T-cell (primary cell): ENCODE measurements at regions not wholly inside any gene's neighbourhood (a gene's known extent, or its start where the extent isn't known, plus 50 kb on each side); places are given as distances from the start of the nearest gene placed in this dataset.

Experiments
- ATAC-seq, 4 experiments: fragments of 200-7000 bp in 3 of 4; fragments of 150-1000 bp in 1 of 4; cut with Tn5 transposase; replicated peaks in 1 of 4; 1 replicate in 3 of 4; 2 replicates in 1 of 4; pipeline ENCODE4 v1.10.0; 2021; ENCODE audit warnings: moderate library complexity in 3 of 4, mild to moderate bottlenecking in 2 of 4, moderate number of reproducible peaks in 1 of 4
- CTCF ChIA-PET, 2 donors: fragments of 300-600 bp; sonication (Branson Sonifier 250); formaldehyde crosslinking; loops; one replicate each; lab custom pipeline; 2022; ENCODE audit warnings: antibody characterized with exemption in 2 of 2; lab: Charles Lee
- POLR2A ChIA-PET, 2 donors: fragments of 300-600 bp; sonication (Branson Sonifier 250); formaldehyde crosslinking; loops; one replicate each; lab custom pipeline; 2022; ENCODE audit warnings: antibody characterized with exemption in 2 of 2; lab: Charles Lee
- DNase-seq, 35 experiments: peaks; one replicate each; pipeline versions ENCODE4 v3.0.0 to v3.0.0-alpha.2; 2013 to 2023
- H3K27ac ChIP-seq: one replicate; pipeline ENCODE4 v1.5.1; 2013; ENCODE audit warnings: low read length
- H3K27me3 ChIP-seq, 2 experiments: replicated peaks in 1 of 2; 1 replicate in 1 of 2; 2 replicates in 1 of 2; pipeline versions ENCODE4 v1.6.1 to v1.7.0; 2013; ENCODE audit warnings: low read length in 1 of 2, mixed read lengths in 1 of 2; ENCODE audit not compliant: control insufficient read depth in 2 of 2, insufficient read depth in 2 of 2; ENCODE audit errors: extremely low read depth in 1 of 2
- H3K36me3 ChIP-seq, 2 donors: 1 replicate in 1 of 2; 2 replicates in 1 of 2; pipeline versions ENCODE4 v1.6.1 to v1.7.0; 2013; ENCODE audit warnings: low read length in 1 of 2; ENCODE audit not compliant: control insufficient read depth in 2 of 2, insufficient read depth in 1 of 2; ENCODE audit errors: extremely low read depth in 1 of 2
- H3K4me1 ChIP-seq, 2 experiments: 1 replicate in 1 of 2; 2 replicates in 1 of 2; pipeline versions ENCODE4 v1.6.1 to v1.7.0; 2013; ENCODE audit warnings: low read length in 2 of 2, mixed read lengths in 1 of 2; ENCODE audit not compliant: insufficient read depth in 2 of 2, control insufficient read depth in 1 of 2; ENCODE audit errors: extremely low read depth in 1 of 2
- H3K4me3 ChIP-seq, 2 donors: 1 replicate in 1 of 2; 2 replicates in 1 of 2; pipeline versions ENCODE4 v1.5.1 to v1.7.0; 2013; ENCODE audit warnings: mild to moderate bottlenecking in 2 of 2, low read length in 1 of 2, moderate library complexity in 1 of 2; ENCODE audit not compliant: control insufficient read depth in 1 of 2; ENCODE audit errors: extremely low read depth in 1 of 2
- H3K9me3 ChIP-seq: 2 replicates; pipeline ENCODE4 v1.7.0; 2013
- H3K27ac Mint-ChIP-seq, 2 donors: one replicate each; pipeline ENCODE4 v1.8.0; 2020 to 2021; ENCODE audit warnings: mild to moderate bottlenecking in 2 of 2, mixed read lengths in 2 of 2
- H3K27me3 Mint-ChIP-seq, 2 donors: one replicate each; pipeline ENCODE4 v1.8.0; 2021 to 2022; ENCODE audit warnings: mixed read lengths in 2 of 2
- H3K36me3 Mint-ChIP-seq: one replicate; pipeline ENCODE4 v1.8.0; 2021; ENCODE audit warnings: mixed read lengths
- H3K4me1 Mint-ChIP-seq, 3 donors: one replicate each; pipeline ENCODE4 v1.8.0; 2020 to 2022; ENCODE audit warnings: mixed read lengths in 3 of 3, mild to moderate bottlenecking in 1 of 3
- H3K4me3 Mint-ChIP-seq, 3 donors: one replicate each; pipeline ENCODE4 v1.8.0; 2020 to 2022; ENCODE audit warnings: mild to moderate bottlenecking in 3 of 3, mixed read lengths in 3 of 3, moderate library complexity in 3 of 3
- H3K9me3 Mint-ChIP-seq, 3 donors: one replicate each; pipeline ENCODE4 v1.8.0; 2020 to 2022; ENCODE audit warnings: mixed read lengths in 3 of 3
- WGBS: methylation state at CpG from one replicate; pipeline ENCODE4 v1.1.5; 2013; ENCODE audit warnings: missing lambda C conversion rate; ENCODE audit not compliant: insufficient coverage; 5-methylcytosine and 5-hydroxymethylcytosine counted together

DNA sequence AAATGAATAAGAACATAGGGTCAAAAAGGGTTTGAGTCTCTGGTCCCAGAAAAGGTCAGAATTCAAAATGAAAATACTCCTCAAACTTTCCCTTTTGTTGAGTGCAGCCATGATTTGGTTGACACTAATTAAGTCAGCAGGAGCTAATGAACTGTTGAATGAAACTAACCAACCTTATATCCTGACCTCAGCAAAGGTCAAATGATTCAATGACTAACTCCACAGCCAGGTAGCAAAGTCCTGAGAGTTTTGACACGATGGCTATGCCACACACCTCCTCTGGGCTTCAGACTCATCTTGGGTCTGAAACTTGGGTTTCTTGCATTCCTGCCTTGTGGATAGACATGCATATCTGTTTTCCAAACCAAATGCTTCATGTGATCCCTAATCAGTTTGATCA is 172.3 kb downstream of the INO80D start:
- H3K27ac Mint-ChIP-seq = no peak overlapping the region
- Histone ChIP-seq H3K4me1 (no peaks in the 10 kb centered on the region), H3K36me3 (no peaks in the 10 kb centered on the region), H3K4me3 (no peak overlapping the region), H3K27ac (no peak overlapping the region), H3K27me3 (peaks cover 2 to 12% of the 10 kb centered on the region in 2 experiments), H3K9me3 (no peaks in the 10 kb centered on the region)
- H3K27me3 Mint-ChIP-seq = peaks cover 29 to 32% of the 10 kb centered on the region in 2 donors
- CTCF ChIA-PET = no interaction called here
- no peaks in the 10 kb centered on the region for H3K36me3 Mint-ChIP-seq
- ATAC-seq (no peak), DNase-seq (no peak)
- POLR2A ChIA-PET = no interaction called here
- H3K4me3 Mint-ChIP-seq = no peak overlapping the region
- H3K9me3 Mint-ChIP-seq = no peaks in the 10 kb centered on the region
- 55% methylated on average over 1 of the region's 1 CpG for WGBS
- no peaks in the 10 kb centered on the region for H3K4me1 Mint-ChIP-seq

- H3K9me3 ChIP-seq = no peaks in the 10 kb centered on the region
- DNase-seq = no peak
- Mint-ChIP-seq H3K27ac (no peak overlapping the region), H3K4me1 (no peaks in the 10 kb centered on the region), H3K4me3 (no peak overlapping the region), H3K36me3 (no peaks in the 10 kb centered on the region), H3K27me3 (peaks cover 28 to 29% of the 10 kb centered on the region in 2 donors), H3K9me3 (no peaks in the 10 kb centered on the region)
- no peak for ATAC-seq
- H3K27me3 ChIP-seq = peaks cover 2 to 15% of the 10 kb centered on the region in 2 experiments
- 80% methylated on average over 1 of the region's 2 CpGs for WGBS
- ChIA-PET POLR2A (no interaction called here), CTCF (interaction anchor here (0.6 to 1.3 kb wide), 4 partner anchors 10 to 1519 kb away, joined by 3 to 5 read pairs (median 4); no protein-coding TSS in a partner anchor)
- no peak overlapping the region for H3K4me3 ChIP-seq
- H3K36me3 ChIP-seq = no peaks in the 10 kb centered on the region
- H3K27ac ChIP-seq = no peak overlapping the region
- H3K4me1 ChIP-seq = no peaks in the 10 kb centered on the region
These were observed 174.7 kb downstream of the INO80D start for GRCh38 chr2:205911306-205911705.

- H3K27ac Mint-ChIP-seq = no peak overlapping the region
- WGBS = 84% methylated on average over 4 of the region's 6 CpGs
- no peaks in the 10 kb centered on the region for H3K9me3 ChIP-seq
- ChIA-PET CTCF (interaction anchor here in 1 of 2 donors (0.6 kb wide), 1 partner anchor 1721 kb away, joined by 3 read pairs; no protein-coding TSS in a partner anchor), POLR2A (interaction anchor here in 1 of 2 donors (0.5 kb wide), 1 partner anchor 503 kb away, joined by 3 read pairs; no protein-coding TSS in a partner anchor)
- H3K27me3 Mint-ChIP-seq = peaks cover 28 to 29% of the 10 kb centered on the region in 2 donors
- no peak overlapping the region for H3K4me3 ChIP-seq
- no peak overlapping the region for H3K27ac ChIP-seq
- ATAC-seq = no peak
- peaks cover 0 to 15% of the 10 kb centered on the region in 2 experiments for H3K27me3 ChIP-seq
- no peaks in the 10 kb centered on the region for H3K36me3 Mint-ChIP-seq
- no peaks in the 10 kb centered on the region for H3K36me3 ChIP-seq
- DNase-seq = no peak
- no peaks in the 10 kb centered on the region for H3K9me3 Mint-ChIP-seq
- H3K4me1 ChIP-seq = no peaks in the 10 kb centered on the region
- no peak overlapping the region for H3K4me3 Mint-ChIP-seq
- no peaks in the 10 kb centered on the region for H3K4me1 Mint-ChIP-seq
These were observed 176.8 kb downstream of the INO80D start for GRCh38 chr2:205909184-205909572.

DNA sequence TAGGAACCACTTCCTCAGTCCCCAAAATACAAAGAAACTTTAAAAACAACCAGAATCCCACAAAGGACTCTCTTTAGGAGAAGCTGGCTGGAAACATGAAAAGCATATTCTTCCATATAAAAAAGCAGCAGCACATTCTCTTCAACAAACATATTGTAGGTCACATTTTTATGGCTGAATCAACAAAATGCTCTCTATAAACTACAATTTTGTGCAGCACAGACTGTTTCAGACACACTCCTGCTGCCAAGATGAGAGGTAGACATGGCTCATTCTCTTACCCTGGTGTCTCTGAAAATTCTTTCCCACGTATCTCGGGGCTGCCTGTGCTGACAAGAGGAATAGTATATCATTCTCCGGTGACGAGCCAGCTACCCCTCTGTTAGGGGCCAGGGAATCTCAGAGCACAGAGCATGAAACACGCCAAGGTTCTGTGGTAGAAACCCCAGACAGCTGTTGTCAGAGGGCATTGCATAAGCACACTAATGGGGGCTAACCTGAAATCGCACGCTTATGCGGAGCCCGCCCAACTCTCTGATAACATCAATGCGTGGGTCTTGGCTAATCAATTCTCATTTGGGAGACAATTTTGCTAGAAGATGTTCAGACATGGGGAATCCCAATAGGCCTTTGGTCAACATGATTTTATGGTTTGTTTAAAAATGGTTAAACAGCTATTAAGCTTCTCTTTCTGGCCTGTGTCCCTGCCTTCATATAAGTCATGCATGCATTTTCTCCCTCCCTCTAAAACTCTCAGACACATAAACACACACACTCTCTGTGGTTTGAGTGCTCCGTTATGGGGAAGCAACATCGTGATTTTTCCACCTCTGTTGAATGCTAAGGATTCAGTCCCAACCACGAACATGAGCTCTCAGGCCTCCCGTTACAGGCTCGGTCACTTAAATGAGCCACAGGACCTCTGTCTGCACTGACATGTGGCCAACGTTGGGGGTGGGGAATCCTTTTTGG is 177.5 kb downstream of the INO80D start:
- Histone ChIP-seq H3K9me3 (no peaks in the 10 kb centered on the region), H3K36me3 (no peaks in the 10 kb centered on the region), H3K27ac (no peak overlapping the region), H3K27me3 (peaks cover 0 to 19% of the 10 kb centered on the region in 2 experiments), H3K4me1 (no peaks in the 10 kb centered on the region), H3K4me3 (no peak overlapping the region)
- Mint-ChIP-seq H3K4me3 (no peak overlapping the region), H3K27ac (no peak overlapping the region), H3K9me3 (no peaks in the 10 kb centered on the region), H3K4me1 (no peaks in the 10 kb centered on the region), H3K27me3 (peaks cover 29 to 32% of the 10 kb centered on the region in 2 donors), H3K36me3 (no peaks in the 10 kb centered on the region)
- DNase-seq (no peak), ATAC-seq (no peak)
- POLR2A ChIA-PET = interaction anchor here (0.5 kb wide), 2 partner anchors 502 to 1985 kb away, joined by 3 to 4 read pairs; no protein-coding TSS in a partner anchor
- 93% methylated on average over 3 of the region's 16 CpGs for WGBS
- CTCF ChIA-PET = interaction anchor here in 1 of 2 donors (0.6 kb wide), 1 partner anchor 1722 kb away, joined by 3 read pairs; no protein-coding TSS in a partner anchor

GRCh38 chr2:205906419-205906818 is 179.6 kb downstream of the INO80D start:
- no peak overlapping the region for H3K4me3 ChIP-seq
- ATAC-seq = no peak
- Mint-ChIP-seq H3K4me3 (no peak overlapping the region), H3K36me3 (no peaks in the 10 kb centered on the region), H3K4me1 (no peaks in the 10 kb centered on the region), H3K27ac (no peak overlapping the region), H3K9me3 (no peaks in the 10 kb centered on the region), H3K27me3 (peaks cover 23 to 31% of the 10 kb centered on the region in 2 donors)
- H3K36me3 ChIP-seq = no peaks in the 10 kb centered on the region
- ChIA-PET CTCF (no interaction called here), POLR2A (no interaction called here)
- 82% methylated on average over 5 of the region's 7 CpGs for WGBS
- no peak overlapping the region for H3K27ac ChIP-seq
- H3K4me1 ChIP-seq = no peaks in the 10 kb centered on the region
- H3K9me3 ChIP-seq = no peaks in the 10 kb centered on the region
- DNase-seq = no peak
- H3K27me3 ChIP-seq = peaks cover 0 to 23% of the 10 kb centered on the region in 2 experiments

- Histone ChIP-seq H3K9me3 (no peaks in the 10 kb centered on the region), H3K27ac (no peak overlapping the region), H3K4me3 (no peak overlapping the region), H3K36me3 (no peaks in the 10 kb centered on the region), H3K4me1 (no peaks in the 10 kb centered on the region), H3K27me3 (peaks cover 0 to 23% of the 10 kb centered on the region in 2 experiments)
- H3K36me3 Mint-ChIP-seq = no peaks in the 10 kb centered on the region
- POLR2A ChIA-PET = no interaction called here
- DNase-seq (no peak), ATAC-seq (no peak)
- H3K4me3 Mint-ChIP-seq = no peak overlapping the region
- H3K27ac Mint-ChIP-seq = no peak overlapping the region
- no peaks in the 10 kb centered on the region for H3K9me3 Mint-ChIP-seq
- CTCF ChIA-PET = interaction anchor here in 1 of 2 donors (1.0 kb wide), 1 partner anchor 1728 kb away, joined by 3 read pairs; no protein-coding TSS in a partner anchor
- no peaks in the 10 kb centered on the region for H3K4me1 Mint-ChIP-seq
- 40% methylated on average over 1 of the region's 1 CpG for WGBS
- H3K27me3 Mint-ChIP-seq = peaks cover 20 to 25% of the 10 kb centered on the region in 2 donors
These were observed 180.4 kb downstream of the INO80D start for GRCh38 chr2:205905576-205905975.
